HepG2 (cell line): ENCODE measurements at regions not wholly inside any gene's neighbourhood (a gene's known extent, or its start where the extent isn't known, plus 50 kb on each side); places are given as distances from the start of the nearest gene placed in this dataset.

ENCODE experiments used
- ATAC-seq: fragments of 200-7000 bp; cut with Tn5 transposase; 3 replicates; pipeline ENCODE4 v1.9.1; 2020; ENCODE audit warnings: mild to moderate bottlenecking, moderate library complexity
- BruUV-seq: library from RNA; stranded (reverse); fragments of 400-500 nt; replicated peaks from 2 replicates; lab custom pipeline; 2021; lab: Mats Ljungman, UMichigan
- CTCF ChIA-PET: fragments of 300-600 bp; formaldehyde crosslinking; extraction: SDS; loops from one replicate; lab custom pipeline; 2021; ENCODE audit warnings: low total read pairs, inconsistent platforms, low intra/inter-chr PET ratio; lab: Yijun Ruan, JAX
- POLR2A ChIA-PET: fragments of 350-600 bp; sonication (Branson Sonifier 250); formaldehyde crosslinking; loops from one replicate; lab custom pipeline; 2020; ENCODE audit warnings: antibody characterized with exemption, inconsistent platforms; lab: Yijun Ruan, JAX
- DNase-seq: peaks from one replicate; pipeline ENCODE4 v3.0.0-alpha.2; 2015; ENCODE audit warnings: low spot score
- FAIRE-seq: peaks from 3 replicates; lab custom pipeline; 2011; peaks lifted over from hg19 to GRCh38; lab: Jason Lieb, UNC
- H2AFZ ChIP-seq: one replicate; pipeline ENCODE4 v1.6.1; 2011; ENCODE audit warnings: low read length, inconsistent platforms
- H3K27ac ChIP-seq: fragments of 300-600 bp; 3 replicates; pipeline ENCODE4 v1.8.0; 2011; ENCODE audit warnings: mixed run types, mild to moderate bottlenecking, mixed read lengths, low read length, inconsistent platforms; ENCODE audit not compliant: insufficient read depth; ENCODE audit errors: extremely low read length
- H3K27me3 ChIP-seq, 2 experiments: fragments of 200-600 bp in 1 of 2; 2 replicates in 1 of 2; 3 replicates in 1 of 2; pipeline versions ENCODE4 v1.6.0 to v1.8.0; 2011; ENCODE audit warnings: low read length in 2 of 2, mild to moderate bottlenecking in 2 of 2, moderate library complexity in 2 of 2, inconsistent platforms in 1 of 2; ENCODE audit not compliant: insufficient read depth in 2 of 2, control insufficient read depth in 1 of 2
- H3K36me3 ChIP-seq, 2 experiments: fragments of 200-600 bp in 1 of 2; replicated peaks in 1 of 2; 2 replicates in 1 of 2; 3 replicates in 1 of 2; pipeline versions ENCODE4 v1.5.1 to v1.8.0; 2011; ENCODE audit warnings: low read length in 2 of 2, inconsistent platforms in 1 of 2; ENCODE audit not compliant: insufficient read depth in 2 of 2, control insufficient read depth in 1 of 2
- H3K4me1 ChIP-seq: 2 replicates; pipeline ENCODE4 v1.5.1; 2012; ENCODE audit warnings: low read length, inconsistent platforms; ENCODE audit not compliant: insufficient read depth
- H3K4me2 ChIP-seq: 2 replicates; pipeline ENCODE4 v1.6.0; 2011; ENCODE audit warnings: low read depth, low read length, inconsistent platforms
- H3K4me3 ChIP-seq, 3 experiments: fragments of 200-600 bp in 1 of 3; sonication (generic), shearing (Covaris generic) in 1 of 3; replicated peaks in 1 of 3; 2 replicates each; pipeline ENCODE4 v1.5.1; 2011 to 2016; ENCODE audit warnings: low read length in 3 of 3, inconsistent platforms in 2 of 3, low read depth in 2 of 3, mild to moderate bottlenecking in 2 of 3, control low read depth in 1 of 3, mixed read lengths in 1 of 3; ENCODE audit not compliant: insufficient read depth in 1 of 3
- H3K79me2 ChIP-seq: one replicate; pipeline ENCODE4 v1.6.1; 2011; ENCODE audit warnings: low read length, inconsistent platforms; ENCODE audit not compliant: insufficient read depth
- H3K9ac ChIP-seq: 2 replicates; pipeline ENCODE4 v1.6.0; 2011; ENCODE audit warnings: mild to moderate bottlenecking, low read depth, low read length, inconsistent platforms; ENCODE audit not compliant: insufficient read depth
- H3K9me3 ChIP-seq: 2 replicates; pipeline ENCODE4 v1.5.1; 2012; ENCODE audit warnings: mild to moderate bottlenecking, low read length
- H4K20me1 ChIP-seq: 2 replicates; pipeline ENCODE4 v1.6.0; 2011; ENCODE audit warnings: inconsistent platforms, mild to moderate bottlenecking, low read length, moderate library complexity; ENCODE audit not compliant: insufficient read depth
- AKNA ChIP-seq: sonication (generic); formaldehyde crosslinking; IDR thresholded peaks from 2 replicates; pipeline ENCODE4 v1.4.0; 2020; ENCODE audit warnings: missing genetic modification reagents, borderline replicate concordance
- ETV5 ChIP-seq: IDR thresholded peaks from 2 replicates; pipeline ENCODE4 v1.6.1; 2018; ENCODE audit warnings: missing biosample characterization, missing genetic modification reagents, inconsistent platforms, borderline replicate concordance
- HINFP ChIP-seq: sonication (generic); formaldehyde crosslinking; IDR thresholded peaks from 2 replicates; pipeline ENCODE4 v1.4.0; 2020; ENCODE audit warnings: low read depth, mild to moderate bottlenecking, missing genetic modification reagents
- REST ChIP-seq, 2 experiments: IDR thresholded peaks; 2 replicates each; pipeline ENCODE4 v1.6.1; 2011 to 2012; ENCODE audit warnings: low read length in 2 of 2, borderline replicate concordance in 1 of 2, low read depth in 1 of 2, mild to moderate bottlenecking in 1 of 2, moderate library complexity in 1 of 2
- SP5 ChIP-seq: IDR thresholded peaks from 2 replicates; pipeline ENCODE4 v1.6.1; 2016; ENCODE audit warnings: low read depth, borderline replicate concordance
- ZNF17 ChIP-seq: sonication (generic); formaldehyde crosslinking; IDR thresholded peaks from 2 replicates; pipeline ENCODE4 v1.5.0; 2020; ENCODE audit warnings: mild to moderate bottlenecking, missing genetic modification reagents
- ZNF264 ChIP-seq: sonication (generic); formaldehyde crosslinking; IDR thresholded peaks from 2 replicates; pipeline ENCODE4 v1.4.0; 2020; ENCODE audit warnings: missing genetic modification reagents
- ZNF432 ChIP-seq: sonication (generic); formaldehyde crosslinking; IDR thresholded peaks from 2 replicates; pipeline ENCODE4 v1.5.0; 2020; ENCODE audit warnings: missing genetic modification reagents, mild to moderate bottlenecking, borderline replicate concordance
- WGBS: methylation state at CpG from one replicate; pipeline ENCODE4 v1.1.6; 2017; ENCODE audit warnings: low lambda C conversion rate; 5-methylcytosine and 5-hydroxymethylcytosine counted together
- in situ Hi-C: cut with HindIII; loops from 2 replicates; pipeline ENCODE4 v1.10.0; 2017; ENCODE audit warnings: low pct_unique_long_range_greater_than_20kb; ENCODE audit not compliant: extremely low pct_ligation_motif_present
- intact Hi-C: fragments of 100-400 bp; cut with micrococcal nuclease; formaldehyde crosslinking; loops from one replicate; pipeline ENCODE4 v1.10.0; 2022; ENCODE audit not compliant: unreplicated experiment

GRCh38 chrY:7920382-7920781, 1008.8 kb upstream of the AMELY start:
- H3K4me2 ChIP-seq, result no peak overlapping the region
- TF ChIP-seq ZNF17 (no peak), HINFP (no peak), ZNF432 (CRISPR knock-in tag) (no peak), ETV5 (CRISPR knock-in tag) (no peak), REST (IDR thresholded peaks at IDR 0.05; ENCODE audit: borderline replicate concordance in 1 of 2, low read depth in 1 of 2, low read length in 2 of 2) (no peak), AKNA (CRISPR knock-in tag) (no peak), ZNF264 (no peak), SP5 (CRISPR knock-in tag) (no peak)
- TF ChIP-seq, all 625 proteins: peak for 0
- no peak overlapping the region for H3K9ac ChIP-seq
- FAIRE-seq, result no peak
- in situ Hi-C loops, result no loop called here
- no peak for DNase-seq
- intact Hi-C loops, result no loop called here
- no peak overlapping the region for H2AFZ ChIP-seq
- no peak overlapping the region for H3K27ac ChIP-seq
- no peak overlapping the region for H3K4me3 ChIP-seq
- no CpG with 5 or more reads among the region's 2 CpGs for WGBS
- no peak for ATAC-seq
- POLR2A ChIA-PET, result no interaction called here
- H3K27me3 ChIP-seq, result no peaks in the 10 kb centered on the region
- H3K79me2 ChIP-seq, result no peaks in the 10 kb centered on the region
- CTCF ChIA-PET, result no interaction called here
- H3K36me3 ChIP-seq, result no peaks in the 10 kb centered on the region
- no peaks in the 10 kb centered on the region for H3K9me3 ChIP-seq
- no peaks in the 10 kb centered on the region for H3K4me1 ChIP-seq
- H4K20me1 ChIP-seq, result no peaks in the 10 kb centered on the region
- BruUV-seq, result no TSS peak
